ENCODE measurements at regions not wholly inside any gene's neighbourhood (a gene's known extent, or its start where the extent isn't known, plus 50 kb on each side); places are given as distances from the start of the nearest gene placed in this dataset.
"Not testable (repeated sequence)": the region's sequence is repeated elsewhere in the genome, so short reads cannot be mapped to it uniquely, and the experiment has no call there.

GRCh38 chr2:224109751-224110150, 70.7 kb upstream of the SERPINE2 start:
- DNase-seq (ENCODE audit: low spot score), result no peak

- no peak for DNase-seq (ENCODE audit: low spot score)
Measured at GRCh38 chr2:224106794-224107193, 67.7 kb upstream of the SERPINE2 start.

- no peak for DNase-seq (ENCODE audit: low spot score)
Measured at GRCh38 chr2:224104668-224105386, 65.7 kb upstream of the SERPINE2 start.

GRCh38 chr2:224103651-224104050, 64.6 kb upstream of the SERPINE2 start:
- no peak for DNase-seq (ENCODE audit: low spot score)

GRCh38 chr2:224102991-224103390, 63.9 kb upstream of the SERPINE2 start:
- DNase-seq (ENCODE audit: low spot score), result no peak

- no peak for DNase-seq (ENCODE audit: low spot score)
Measured at GRCh38 chr2:224101820-224102630, 62.9 kb upstream of the SERPINE2 start.

- DNase-seq (ENCODE audit: low spot score), result no peak
Measured at GRCh38 chr2:224099861-224100643, 61.0 kb upstream of the SERPINE2 start.

GRCh38 chr2:224098481-224099230, 59.6 kb upstream of the SERPINE2 start:
- no peak for DNase-seq (ENCODE audit: low spot score)

GRCh38 chr2:224094413-224094812, 55.3 kb upstream of the SERPINE2 start:
- DNase-seq (ENCODE audit: low spot score), result no peak

- DNase-seq (ENCODE audit: low spot score), result not testable (repeated sequence)
Measured at GRCh38 chr2:224091671-224092070, 52.6 kb upstream of the SERPINE2 start.

GRCh38 chr2:224089606-224090005, 50.5 kb upstream of the SERPINE2 start:
- DNase-seq (ENCODE audit: low spot score), result not testable (repeated sequence)

Measured in hematopoietic multipotent progenitor cell treated with erythropoietin and hydrocortisone succinate and interleukin-3 and kit ligand, for 15 days (in vitro differentiated cells).